Endothelial cell of umbilical vein (primary cell): ENCODE measurements at regions not wholly inside any gene's neighbourhood (a gene's known extent, or its start where the extent isn't known, plus 50 kb on each side); places are given as distances from the start of the nearest gene placed in this dataset.

Source experiments
- BruUV-seq: library from RNA; stranded (reverse); fragments of 400-500 nt; replicated peaks from 2 replicates; lab custom pipeline; 2021; lab: Mats Ljungman, UMichigan
- CTCF ChIA-PET: fragments of 300-600, 350-600 bp; sonication (Branson Sonifier 250); formaldehyde crosslinking; loops from one replicate; lab custom pipeline; 2021; ENCODE audit warnings: antibody characterized with exemption, inconsistent platforms; lab: Charles Lee
- POLR2A ChIA-PET: fragments of 300-600, 350-600 bp; sonication (Branson Sonifier 250); formaldehyde crosslinking; loops from one replicate; lab custom pipeline; 2021; ENCODE audit warnings: antibody characterized with exemption, inconsistent platforms; lab: Charles Lee
- DNase-seq: peaks from one replicate; pipeline ENCODE4 v3.0.0-alpha.2; 2011; ENCODE audit warnings: low read depth, low spot score
- FAIRE-seq: peaks from 2 replicates; lab custom pipeline; 2011; peaks lifted over from hg19 to GRCh38; lab: Jason Lieb, UNC
- H2AFZ ChIP-seq: 2 replicates; pipeline ENCODE4 v1.6.0; 2012; ENCODE audit warnings: low read depth, low read length, control low read depth, inconsistent platforms
- H3K27ac ChIP-seq: 2 replicates; pipeline ENCODE4 v1.5.1; 2011; ENCODE audit warnings: low read depth, mild to moderate bottlenecking, control low read depth, low read length, moderate library complexity; ENCODE audit not compliant: insufficient read depth
- H3K27me3 ChIP-seq, 2 experiments: 2 replicates each; pipeline versions ENCODE4 v1.6.0 to v1.6.1; 2011; ENCODE audit warnings: low read length in 2 of 2, mixed read lengths in 1 of 2; ENCODE audit not compliant: control insufficient read depth in 2 of 2, insufficient read depth in 2 of 2
- H3K36me3 ChIP-seq, 2 experiments: 2 replicates in 1 of 2; 3 replicates in 1 of 2; pipeline ENCODE4 v1.5.1; 2011; ENCODE audit warnings: low read length in 2 of 2, mild to moderate bottlenecking in 1 of 2, moderate library complexity in 1 of 2; ENCODE audit not compliant: control insufficient read depth in 2 of 2, insufficient read depth in 2 of 2; ENCODE audit errors: extremely low read depth in 1 of 2
- H3K4me1 ChIP-seq: 3 replicates; pipeline ENCODE4 v1.5.1; 2011; ENCODE audit warnings: mild to moderate bottlenecking, low read length; ENCODE audit not compliant: control insufficient read depth, insufficient read depth; ENCODE audit errors: extremely low read depth
- H3K4me2 ChIP-seq: 2 replicates; pipeline ENCODE4 v1.6.1; 2011; ENCODE audit warnings: low read length, control low read depth, mixed read lengths; ENCODE audit not compliant: insufficient read depth
- H3K4me3 ChIP-seq, 3 experiments: fragments of 200-600 bp in 1 of 3; sonication (generic), shearing (Covaris generic) in 1 of 3; replicated peaks in 1 of 3; 2 replicates each; pipeline ENCODE4 v1.5.1; 2011 to 2016; ENCODE audit warnings: control low read depth in 3 of 3, low read length in 3 of 3, mild to moderate bottlenecking in 2 of 3, inconsistent platforms in 1 of 3, low read depth in 1 of 3, moderate library complexity in 1 of 3; ENCODE audit not compliant: insufficient read depth in 1 of 3
- H3K79me2 ChIP-seq: 2 replicates; pipeline ENCODE4 v1.6.0; 2012; ENCODE audit warnings: low read length, inconsistent platforms; ENCODE audit not compliant: control insufficient read depth, insufficient read depth
- H3K9ac ChIP-seq: replicated peaks from 2 replicates; pipeline ENCODE3; 2011; ENCODE audit warnings: low read length, control low read depth; ENCODE audit not compliant: insufficient read depth; ENCODE audit errors: extremely low read depth
- H3K9me1 ChIP-seq: replicated peaks from 3 replicates; pipeline ENCODE4 v1.6.0; 2011; ENCODE audit warnings: mild to moderate bottlenecking, low read length; ENCODE audit not compliant: control insufficient read depth, insufficient read depth; ENCODE audit errors: extremely low read depth
- H3K9me3 ChIP-seq: replicated peaks from 2 replicates; pipeline ENCODE4 v1.5.1; 2012; ENCODE audit warnings: low read length, inconsistent platforms; ENCODE audit not compliant: control insufficient read depth, insufficient read depth
- H4K20me1 ChIP-seq: replicated peaks from 2 replicates; pipeline ENCODE3; 2011; ENCODE audit warnings: mild to moderate bottlenecking, low read length; ENCODE audit not compliant: control insufficient read depth, insufficient read depth; ENCODE audit errors: extremely low read depth
- EZH2 ChIP-seq: IDR thresholded peaks from 2 replicates; pipeline ENCODE4 v1.6.1; 2012; ENCODE audit warnings: borderline replicate concordance, low read depth, mild to moderate bottlenecking, moderate library complexity, low read length, inconsistent platforms; ENCODE audit not compliant: severe bottlenecking
- FOS ChIP-seq: IDR thresholded peaks from 2 replicates; pipeline ENCODE4 v1.6.1; 2011; ENCODE audit warnings: mild to moderate bottlenecking, low read length, moderate library complexity, borderline replicate concordance; ENCODE audit not compliant: insufficient read depth
- GATA2 ChIP-seq: IDR thresholded peaks from 2 replicates; pipeline ENCODE4 v1.7.0; 2011; ENCODE audit warnings: low read depth, mild to moderate bottlenecking, moderate library complexity, mixed read lengths, low read length; ENCODE audit not compliant: insufficient read length, insufficient read depth
- JUN ChIP-seq: IDR thresholded peaks from 2 replicates; pipeline ENCODE4 v1.6.1; 2011; ENCODE audit warnings: borderline replicate concordance, low read depth; ENCODE audit not compliant: insufficient read length, insufficient read depth
- MYC ChIP-seq: IDR thresholded peaks from one replicate; pipeline ENCODE4 v1.6.1; 2011; ENCODE audit warnings: mild to moderate bottlenecking, low read depth, low read length
- POLR2A ChIP-seq: IDR thresholded peaks from 2 replicates; pipeline ENCODE4 v1.6.1; 2012; ENCODE audit warnings: low read depth, mild to moderate bottlenecking, control low read depth, low read length
- POLR2AphosphoS5 ChIP-seq: IDR thresholded peaks from 2 replicates; pipeline ENCODE4 v1.6.1; 2012; ENCODE audit warnings: low read depth, mild to moderate bottlenecking, control low read depth, low read length, moderate library complexity; ENCODE audit not compliant: insufficient read depth
- dilution Hi-C: fragments of 300-500 bp; cut with MboI; formaldehyde crosslinking; loops from one replicate; pipeline ENCODE4 v1.15.0; 2019; ENCODE audit warnings: low sequenced_read_pairs; ENCODE audit not compliant: extremely low pct_ligation_motif_present
- intact Hi-C: fragments of 100-400 bp; cut with micrococcal nuclease; formaldehyde crosslinking; loops from one replicate; pipeline ENCODE4 v1.10.0; 2022
- TF ChIP-seq, protein P1 (sequence below), 2 donors: IDR thresholded peaks; 1 replicate in 1 of 2; 2 replicates in 1 of 2; pipeline ENCODE4 v1.5.1; 2011; ENCODE audit warnings: low read length in 2 of 2, mild to moderate bottlenecking in 2 of 2, moderate library complexity in 2 of 2, control low read depth in 1 of 2, inconsistent platforms in 1 of 2, low read depth in 1 of 2; ENCODE audit not compliant: insufficient read depth in 1 of 2; ENCODE audit errors: extremely low read depth in 1 of 2
- TF ChIP-seq, protein P2 (sequence below): IDR thresholded peaks from 2 replicates; pipeline ENCODE4 v1.6.1; 2011; ENCODE audit not compliant: insufficient read depth, insufficient read length

- DNase-seq = no peak
- dilution Hi-C loops = no loop called here
Measured at GRCh38 chr4:33025236-33025635, 2305.1 kb downstream of the PCDH7 start.

More at GRCh38 chr4:33025236-33025635, 2305.1 kb downstream of the PCDH7 start:
- TF ChIP-seq FOS (no peak), MYC (no peak), EZH2 (no peak), POLR2A (no peak), JUN (no peak), GATA2 (no peak), POLR2AphosphoS5 (no peak)
- TF ChIP-seq, protein P1, sequence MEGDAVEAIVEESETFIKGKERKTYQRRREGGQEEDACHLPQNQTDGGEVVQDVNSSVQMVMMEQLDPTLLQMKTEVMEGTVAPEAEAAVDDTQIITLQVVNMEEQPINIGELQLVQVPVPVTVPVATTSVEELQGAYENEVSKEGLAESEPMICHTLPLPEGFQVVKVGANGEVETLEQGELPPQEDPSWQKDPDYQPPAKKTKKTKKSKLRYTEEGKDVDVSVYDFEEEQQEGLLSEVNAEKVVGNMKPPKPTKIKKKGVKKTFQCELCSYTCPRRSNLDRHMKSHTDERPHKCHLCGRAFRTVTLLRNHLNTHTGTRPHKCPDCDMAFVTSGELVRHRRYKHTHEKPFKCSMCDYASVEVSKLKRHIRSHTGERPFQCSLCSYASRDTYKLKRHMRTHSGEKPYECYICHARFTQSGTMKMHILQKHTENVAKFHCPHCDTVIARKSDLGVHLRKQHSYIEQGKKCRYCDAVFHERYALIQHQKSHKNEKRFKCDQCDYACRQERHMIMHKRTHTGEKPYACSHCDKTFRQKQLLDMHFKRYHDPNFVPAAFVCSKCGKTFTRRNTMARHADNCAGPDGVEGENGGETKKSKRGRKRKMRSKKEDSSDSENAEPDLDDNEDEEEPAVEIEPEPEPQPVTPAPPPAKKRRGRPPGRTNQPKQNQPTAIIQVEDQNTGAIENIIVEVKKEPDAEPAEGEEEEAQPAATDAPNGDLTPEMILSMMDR (IDR thresholded peaks at IDR 0.05; ENCODE audit: extremely low read depth in 1 of 2, insufficient read depth in 1 of 2, low read depth in 1 of 2, low read length in 2 of 2) = no peak
- TF ChIP-seq, protein P2, sequence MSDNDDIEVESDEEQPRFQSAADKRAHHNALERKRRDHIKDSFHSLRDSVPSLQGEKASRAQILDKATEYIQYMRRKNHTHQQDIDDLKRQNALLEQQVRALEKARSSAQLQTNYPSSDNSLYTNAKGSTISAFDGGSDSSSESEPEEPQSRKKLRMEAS = no peak
- CTCF ChIA-PET = no interaction called here
- Histone ChIP-seq H3K27me3 (no peaks in the 10 kb centered on the region), H3K36me3 (no peaks in the 10 kb centered on the region), H4K20me1 (no peaks in the 10 kb centered on the region), H3K9ac (no peak overlapping the region), H3K4me1 (no peaks in the 10 kb centered on the region), H3K27ac (no peak overlapping the region), H3K79me2 (no peaks in the 10 kb centered on the region), H2AFZ (no peak overlapping the region), H3K4me2 (no peak overlapping the region), H3K9me1 (no peaks in the 10 kb centered on the region), H3K4me3 (no peak overlapping the region), H3K9me3 (no peaks in the 10 kb centered on the region)
- no TSS peak for BruUV-seq
- no peak for FAIRE-seq
- POLR2A ChIA-PET = no interaction called here
- intact Hi-C loops = no loop called here
